Endothelial cell of umbilical vein (primary cell): ENCODE measurements at regions not wholly inside any gene's neighbourhood (a gene's known extent, or its start where the extent isn't known, plus 50 kb on each side); places are given as distances from the start of the nearest gene placed in this dataset.

Experiments
- BruUV-seq: library from RNA; stranded (reverse); fragments of 400-500 nt; replicated peaks from 2 replicates; lab custom pipeline; 2021; lab: Mats Ljungman, UMichigan
- CTCF ChIA-PET: fragments of 300-600, 350-600 bp; sonication (Branson Sonifier 250); formaldehyde crosslinking; loops from one replicate; lab custom pipeline; 2021; ENCODE audit warnings: antibody characterized with exemption, inconsistent platforms; lab: Charles Lee
- POLR2A ChIA-PET: fragments of 300-600, 350-600 bp; sonication (Branson Sonifier 250); formaldehyde crosslinking; loops from one replicate; lab custom pipeline; 2021; ENCODE audit warnings: antibody characterized with exemption, inconsistent platforms; lab: Charles Lee
- DNase-seq: peaks from one replicate; pipeline ENCODE4 v3.0.0-alpha.2; 2011; ENCODE audit warnings: low read depth, low spot score
- FAIRE-seq: peaks from 2 replicates; lab custom pipeline; 2011; peaks lifted over from hg19 to GRCh38; lab: Jason Lieb, UNC
- H2AFZ ChIP-seq: 2 replicates; pipeline ENCODE4 v1.6.0; 2012; ENCODE audit warnings: low read depth, low read length, control low read depth, inconsistent platforms
- H3K27ac ChIP-seq: 2 replicates; pipeline ENCODE4 v1.5.1; 2011; ENCODE audit warnings: low read depth, mild to moderate bottlenecking, control low read depth, low read length, moderate library complexity; ENCODE audit not compliant: insufficient read depth
- H3K27me3 ChIP-seq, 2 experiments: 2 replicates each; pipeline versions ENCODE4 v1.6.0 to v1.6.1; 2011; ENCODE audit warnings: low read length in 2 of 2, mixed read lengths in 1 of 2; ENCODE audit not compliant: control insufficient read depth in 2 of 2, insufficient read depth in 2 of 2
- H3K36me3 ChIP-seq, 2 experiments: 2 replicates in 1 of 2; 3 replicates in 1 of 2; pipeline ENCODE4 v1.5.1; 2011; ENCODE audit warnings: low read length in 2 of 2, mild to moderate bottlenecking in 1 of 2, moderate library complexity in 1 of 2; ENCODE audit not compliant: control insufficient read depth in 2 of 2, insufficient read depth in 2 of 2; ENCODE audit errors: extremely low read depth in 1 of 2
- H3K4me1 ChIP-seq: 3 replicates; pipeline ENCODE4 v1.5.1; 2011; ENCODE audit warnings: mild to moderate bottlenecking, low read length; ENCODE audit not compliant: control insufficient read depth, insufficient read depth; ENCODE audit errors: extremely low read depth
- H3K4me2 ChIP-seq: 2 replicates; pipeline ENCODE4 v1.6.1; 2011; ENCODE audit warnings: low read length, control low read depth, mixed read lengths; ENCODE audit not compliant: insufficient read depth
- H3K4me3 ChIP-seq, 3 experiments: fragments of 200-600 bp in 1 of 3; sonication (generic), shearing (Covaris generic) in 1 of 3; replicated peaks in 1 of 3; 2 replicates each; pipeline ENCODE4 v1.5.1; 2011 to 2016; ENCODE audit warnings: control low read depth in 3 of 3, low read length in 3 of 3, mild to moderate bottlenecking in 2 of 3, inconsistent platforms in 1 of 3, low read depth in 1 of 3, moderate library complexity in 1 of 3; ENCODE audit not compliant: insufficient read depth in 1 of 3
- H3K79me2 ChIP-seq: 2 replicates; pipeline ENCODE4 v1.6.0; 2012; ENCODE audit warnings: low read length, inconsistent platforms; ENCODE audit not compliant: control insufficient read depth, insufficient read depth
- H3K9ac ChIP-seq: replicated peaks from 2 replicates; pipeline ENCODE3; 2011; ENCODE audit warnings: low read length, control low read depth; ENCODE audit not compliant: insufficient read depth; ENCODE audit errors: extremely low read depth
- H3K9me1 ChIP-seq: replicated peaks from 3 replicates; pipeline ENCODE4 v1.6.0; 2011; ENCODE audit warnings: mild to moderate bottlenecking, low read length; ENCODE audit not compliant: control insufficient read depth, insufficient read depth; ENCODE audit errors: extremely low read depth
- H3K9me3 ChIP-seq: replicated peaks from 2 replicates; pipeline ENCODE4 v1.5.1; 2012; ENCODE audit warnings: low read length, inconsistent platforms; ENCODE audit not compliant: control insufficient read depth, insufficient read depth
- H4K20me1 ChIP-seq: replicated peaks from 2 replicates; pipeline ENCODE3; 2011; ENCODE audit warnings: mild to moderate bottlenecking, low read length; ENCODE audit not compliant: control insufficient read depth, insufficient read depth; ENCODE audit errors: extremely low read depth
- EZH2 ChIP-seq: IDR thresholded peaks from 2 replicates; pipeline ENCODE4 v1.6.1; 2012; ENCODE audit warnings: borderline replicate concordance, low read depth, mild to moderate bottlenecking, moderate library complexity, low read length, inconsistent platforms; ENCODE audit not compliant: severe bottlenecking
- FOS ChIP-seq: IDR thresholded peaks from 2 replicates; pipeline ENCODE4 v1.6.1; 2011; ENCODE audit warnings: mild to moderate bottlenecking, low read length, moderate library complexity, borderline replicate concordance; ENCODE audit not compliant: insufficient read depth
- GATA2 ChIP-seq: IDR thresholded peaks from 2 replicates; pipeline ENCODE4 v1.7.0; 2011; ENCODE audit warnings: low read depth, mild to moderate bottlenecking, moderate library complexity, mixed read lengths, low read length; ENCODE audit not compliant: insufficient read length, insufficient read depth
- JUN ChIP-seq: IDR thresholded peaks from 2 replicates; pipeline ENCODE4 v1.6.1; 2011; ENCODE audit warnings: borderline replicate concordance, low read depth; ENCODE audit not compliant: insufficient read length, insufficient read depth
- MYC ChIP-seq: IDR thresholded peaks from one replicate; pipeline ENCODE4 v1.6.1; 2011; ENCODE audit warnings: mild to moderate bottlenecking, low read depth, low read length
- POLR2A ChIP-seq: IDR thresholded peaks from 2 replicates; pipeline ENCODE4 v1.6.1; 2012; ENCODE audit warnings: low read depth, mild to moderate bottlenecking, control low read depth, low read length
- POLR2AphosphoS5 ChIP-seq: IDR thresholded peaks from 2 replicates; pipeline ENCODE4 v1.6.1; 2012; ENCODE audit warnings: low read depth, mild to moderate bottlenecking, control low read depth, low read length, moderate library complexity; ENCODE audit not compliant: insufficient read depth
- dilution Hi-C: fragments of 300-500 bp; cut with MboI; formaldehyde crosslinking; loops from one replicate; pipeline ENCODE4 v1.15.0; 2019; ENCODE audit warnings: low sequenced_read_pairs; ENCODE audit not compliant: extremely low pct_ligation_motif_present
- intact Hi-C: fragments of 100-400 bp; cut with micrococcal nuclease; formaldehyde crosslinking; loops from one replicate; pipeline ENCODE4 v1.10.0; 2022
- TF ChIP-seq, protein P1 (sequence below), 2 donors: IDR thresholded peaks; 1 replicate in 1 of 2; 2 replicates in 1 of 2; pipeline ENCODE4 v1.5.1; 2011; ENCODE audit warnings: low read length in 2 of 2, mild to moderate bottlenecking in 2 of 2, moderate library complexity in 2 of 2, control low read depth in 1 of 2, inconsistent platforms in 1 of 2, low read depth in 1 of 2; ENCODE audit not compliant: insufficient read depth in 1 of 2; ENCODE audit errors: extremely low read depth in 1 of 2
- TF ChIP-seq, protein P2 (sequence below): IDR thresholded peaks from 2 replicates; pipeline ENCODE4 v1.6.1; 2011; ENCODE audit not compliant: insufficient read depth, insufficient read length

DNA sequence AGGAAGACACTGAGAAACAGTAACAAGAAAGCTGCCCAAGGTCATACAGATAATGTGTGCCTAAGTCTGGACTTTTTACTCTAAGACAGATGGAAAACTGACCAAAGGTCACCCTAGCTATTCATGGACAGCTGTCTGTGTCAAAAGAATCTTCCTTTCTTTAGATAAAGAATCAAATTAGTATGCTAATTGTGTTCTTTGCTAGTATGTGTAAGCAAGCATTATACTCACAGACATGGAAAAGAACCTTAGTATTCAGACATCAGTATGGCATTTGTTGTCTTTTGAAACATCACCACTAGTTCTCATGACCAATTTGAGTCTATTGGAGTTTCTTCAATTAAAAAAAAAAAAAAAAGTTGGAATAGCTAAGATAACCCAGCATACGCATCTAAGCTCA, 91.8 kb upstream of the SOX2 start:
- ChIA-PET CTCF (interaction anchor here (1.0 to 8.0 kb wide), 4 partner anchors 12 to 80 kb away, joined by 3 to 80 read pairs (median 18); no protein-coding TSS in a partner anchor), POLR2A (no interaction called here)
- no peak for DNase-seq
- Histone ChIP-seq H2AFZ (no peak overlapping the region), H3K4me2 (no peak overlapping the region), H3K9me3 (no peaks in the 10 kb centered on the region), H4K20me1 (no peaks in the 10 kb centered on the region), H3K27ac (no peak overlapping the region), H3K36me3 (no peaks in the 10 kb centered on the region), H3K79me2 (no peaks in the 10 kb centered on the region), H3K4me1 (peaks cover 31% of the 10 kb centered on the region), H3K4me3 (no peak overlapping the region), H3K9ac (no peak overlapping the region), H3K9me1 (no peaks in the 10 kb centered on the region), H3K27me3 (no peaks in the 10 kb centered on the region)
- FAIRE-seq: no peak
- no TSS peak for BruUV-seq
- dilution Hi-C loops (no loop called here), intact Hi-C loops (loop anchor here (5.0 to 10.0 kb wide), 2 partner anchors 1062 to 1175 kb away; partner anchors contain the start of gene ATP11B)
- no peak for TF ChIP-seq FOS
- TF ChIP-seq, protein P1, sequence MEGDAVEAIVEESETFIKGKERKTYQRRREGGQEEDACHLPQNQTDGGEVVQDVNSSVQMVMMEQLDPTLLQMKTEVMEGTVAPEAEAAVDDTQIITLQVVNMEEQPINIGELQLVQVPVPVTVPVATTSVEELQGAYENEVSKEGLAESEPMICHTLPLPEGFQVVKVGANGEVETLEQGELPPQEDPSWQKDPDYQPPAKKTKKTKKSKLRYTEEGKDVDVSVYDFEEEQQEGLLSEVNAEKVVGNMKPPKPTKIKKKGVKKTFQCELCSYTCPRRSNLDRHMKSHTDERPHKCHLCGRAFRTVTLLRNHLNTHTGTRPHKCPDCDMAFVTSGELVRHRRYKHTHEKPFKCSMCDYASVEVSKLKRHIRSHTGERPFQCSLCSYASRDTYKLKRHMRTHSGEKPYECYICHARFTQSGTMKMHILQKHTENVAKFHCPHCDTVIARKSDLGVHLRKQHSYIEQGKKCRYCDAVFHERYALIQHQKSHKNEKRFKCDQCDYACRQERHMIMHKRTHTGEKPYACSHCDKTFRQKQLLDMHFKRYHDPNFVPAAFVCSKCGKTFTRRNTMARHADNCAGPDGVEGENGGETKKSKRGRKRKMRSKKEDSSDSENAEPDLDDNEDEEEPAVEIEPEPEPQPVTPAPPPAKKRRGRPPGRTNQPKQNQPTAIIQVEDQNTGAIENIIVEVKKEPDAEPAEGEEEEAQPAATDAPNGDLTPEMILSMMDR (IDR thresholded peaks at IDR 0.05; ENCODE audit: extremely low read depth in 1 of 2, insufficient read depth in 1 of 2, low read depth in 1 of 2, low read length in 2 of 2): no peak
- TF ChIP-seq JUN: no peak
- no peak for TF ChIP-seq MYC
- TF ChIP-seq POLR2AphosphoS5: no peak
- no peak for TF ChIP-seq POLR2A
- TF ChIP-seq GATA2: no peak
- TF ChIP-seq, protein P2, sequence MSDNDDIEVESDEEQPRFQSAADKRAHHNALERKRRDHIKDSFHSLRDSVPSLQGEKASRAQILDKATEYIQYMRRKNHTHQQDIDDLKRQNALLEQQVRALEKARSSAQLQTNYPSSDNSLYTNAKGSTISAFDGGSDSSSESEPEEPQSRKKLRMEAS: no peak
- TF ChIP-seq EZH2: no peak
